H9 (cell line): ENCODE measurements at regions not wholly inside any gene's neighbourhood (a gene's known extent, or its start where the extent isn't known, plus 50 kb on each side); places are given as distances from the start of the nearest gene placed in this dataset.

ENCODE experiments used
- DNase-seq: peaks from one replicate; pipeline ENCODE4 v3.0.0-alpha.2; 2017
- H2AFZ ChIP-seq: one replicate; pipeline ENCODE4 v1.6.1; 2013; ENCODE audit warnings: mild to moderate bottlenecking, low read length, control low read depth, moderate library complexity
- H2AK5ac ChIP-seq: 2 replicates; pipeline ENCODE4 v1.6.1; 2013; ENCODE audit warnings: low read length, control low read depth, mixed read lengths; ENCODE audit not compliant: insufficient read length
- H2BK120ac ChIP-seq: one replicate; pipeline ENCODE4 v1.6.1; 2013; ENCODE audit warnings: low read depth, mild to moderate bottlenecking, low read length, control low read depth, inconsistent platforms; ENCODE audit not compliant: poor library complexity, severe bottlenecking
- H2BK12ac ChIP-seq: 2 replicates; pipeline ENCODE4 v1.6.1; 2013; ENCODE audit warnings: low read length, control low read depth, mixed read lengths, low read depth; ENCODE audit not compliant: insufficient read length
- H2BK15ac ChIP-seq: 2 replicates; pipeline ENCODE4 v1.6.1; 2013; ENCODE audit warnings: low read depth, low read length, control low read depth
- H2BK20ac ChIP-seq: one replicate; pipeline ENCODE4 v1.6.1; 2013; ENCODE audit warnings: low read depth, mild to moderate bottlenecking, low read length, control low read depth, inconsistent platforms; ENCODE audit not compliant: poor library complexity, severe bottlenecking
- H2BK5ac ChIP-seq: 2 replicates; pipeline ENCODE4 v1.6.1; 2013; ENCODE audit warnings: low read length, control low read depth, mixed read lengths; ENCODE audit not compliant: insufficient read length
- H3K14ac ChIP-seq: 2 replicates; pipeline ENCODE4 v1.6.1; 2013; ENCODE audit warnings: low read length, control low read depth; ENCODE audit not compliant: insufficient read depth
- H3K18ac ChIP-seq: 2 replicates; pipeline ENCODE4 v1.6.1; 2013; ENCODE audit warnings: low read depth, mild to moderate bottlenecking, mixed read lengths, low read length, control low read depth; ENCODE audit not compliant: insufficient read length
- H3K23ac ChIP-seq: 2 replicates; pipeline ENCODE4 v1.6.1; 2013; ENCODE audit warnings: low read length, control low read depth, mixed read lengths, low read depth; ENCODE audit not compliant: insufficient read length
- H3K23me2 ChIP-seq: 2 replicates; pipeline ENCODE4 v1.6.1; 2013; ENCODE audit warnings: low read depth, mild to moderate bottlenecking, mixed read lengths, low read length, control low read depth; ENCODE audit not compliant: insufficient read length, poor library complexity, severe bottlenecking
- H3K27ac ChIP-seq: 2 replicates; pipeline ENCODE4 v1.5.1; 2013; ENCODE audit warnings: low read length, control low read depth, mixed read lengths, low read depth; ENCODE audit not compliant: insufficient read length
- H3K27me3 ChIP-seq: 2 replicates; pipeline ENCODE4 v1.6.1; 2013; ENCODE audit warnings: low read length, control low read depth, inconsistent platforms; ENCODE audit not compliant: insufficient read depth
- H3K4ac ChIP-seq: 2 replicates; pipeline ENCODE4 v1.6.1; 2013; ENCODE audit warnings: low read depth, mild to moderate bottlenecking, control low read depth, inconsistent platforms, low read length, moderate library complexity
- H3K4me1 ChIP-seq: 2 replicates; pipeline ENCODE4 v1.6.1; 2013; ENCODE audit warnings: low read length, control low read depth, inconsistent platforms; ENCODE audit not compliant: insufficient read depth
- H3K4me2 ChIP-seq: 2 replicates; pipeline ENCODE4 v1.6.1; 2013; ENCODE audit warnings: low read length, control low read depth, mixed read lengths; ENCODE audit not compliant: insufficient read length, insufficient read depth
- H3K56ac ChIP-seq: 2 replicates; pipeline ENCODE4 v1.6.1; 2013; ENCODE audit warnings: low read depth, mild to moderate bottlenecking, mixed read lengths, low read length, control low read depth; ENCODE audit not compliant: insufficient read length
- H3K79me1 ChIP-seq: 2 replicates; pipeline ENCODE4 v1.6.1; 2013; ENCODE audit warnings: low read depth, mild to moderate bottlenecking, moderate library complexity, low read length, control low read depth, inconsistent platforms; ENCODE audit not compliant: insufficient read depth, poor library complexity, severe bottlenecking
- H3K79me2 ChIP-seq: 2 replicates; pipeline ENCODE4 v1.6.1; 2013; ENCODE audit warnings: low read length, control low read depth, inconsistent platforms; ENCODE audit not compliant: insufficient read depth
- H3K9ac ChIP-seq: 2 replicates; pipeline ENCODE4 v1.6.1; 2013; ENCODE audit warnings: low read length, control low read depth, mixed read lengths; ENCODE audit not compliant: insufficient read length; ENCODE audit errors: extremely low read depth
- H3K9me3 ChIP-seq: one replicate; pipeline ENCODE4 v1.6.1; 2013; ENCODE audit warnings: low read depth, low read length, inconsistent platforms; ENCODE audit not compliant: control insufficient read depth
- H3T11ph ChIP-seq: one replicate; pipeline ENCODE4 v1.6.1; 2013; ENCODE audit warnings: mild to moderate bottlenecking, low read length, control low read depth, inconsistent platforms
- H4K20me1 ChIP-seq: one replicate; pipeline ENCODE4 v1.6.1; 2013; ENCODE audit not compliant: control insufficient read depth, insufficient read length, insufficient read depth
- H4K5ac ChIP-seq: 2 replicates; pipeline ENCODE4 v1.6.1; 2013; ENCODE audit warnings: low read depth, mild to moderate bottlenecking, mixed read lengths, low read length, control low read depth; ENCODE audit not compliant: insufficient read length
- H4K8ac ChIP-seq: replicated peaks from 2 replicates; pipeline ENCODE4 v1.6.1; 2013; ENCODE audit warnings: low read length, control low read depth, mixed read lengths, low read depth; ENCODE audit not compliant: insufficient read length
- H4K91ac ChIP-seq: 2 replicates; pipeline ENCODE4 v1.6.1; 2013; ENCODE audit warnings: low read depth, mild to moderate bottlenecking, moderate library complexity, mixed read lengths, low read length, control low read depth; ENCODE audit not compliant: insufficient read length
- H3K27ac Mint-ChIP-seq, 3 experiments: 2 replicates in 2 of 3; 3 replicates in 1 of 3; pipeline ENCODE4 v1.8.0; 2020 to 2021; ENCODE audit warnings: mixed read lengths in 3 of 3, mild to moderate bottlenecking in 1 of 3, moderate library complexity in 1 of 3
- H3K27me3 Mint-ChIP-seq: 2 replicates; pipeline ENCODE4 v1.8.0; 2021; ENCODE audit warnings: low read depth, mild to moderate bottlenecking, moderate library complexity, mixed read lengths
- H3K36me3 Mint-ChIP-seq, 3 experiments: 2 replicates in 2 of 3; 3 replicates in 1 of 3; pipeline ENCODE4 v1.8.0; 2020 to 2021; ENCODE audit warnings: low read depth in 3 of 3, mixed read lengths in 3 of 3; ENCODE audit not compliant: insufficient read depth in 1 of 3
- H3K4me1 Mint-ChIP-seq, 2 experiments: 2 replicates each; pipeline ENCODE4 v1.8.0; 2020; ENCODE audit warnings: mixed read lengths in 2 of 2
- H3K4me3 Mint-ChIP-seq, 2 experiments: 2 replicates in 1 of 2; 3 replicates in 1 of 2; pipeline ENCODE4 v1.8.0; 2020 to 2021; ENCODE audit warnings: mild to moderate bottlenecking in 2 of 2, mixed read lengths in 2 of 2, moderate library complexity in 1 of 2
- H3K9me3 Mint-ChIP-seq, 2 experiments: 2 replicates in 1 of 2; 3 replicates in 1 of 2; pipeline ENCODE4 v1.8.0; 2020; ENCODE audit warnings: mild to moderate bottlenecking in 2 of 2, mixed read lengths in 2 of 2, moderate library complexity in 1 of 2
- CTCF ChIP-seq: fragments of 200-600 bp; sonication (generic); conservative IDR thresholded peaks from 3 replicates; pipeline ENCODE4 v1.8.0; 2021; ENCODE audit warnings: antibody characterized with exemption, mild to moderate bottlenecking
- WGBS: extraction: QIAGEN DNeasy Blood & Tissue Kit; methylation state at CpG from one replicate; pipeline ENCODE4 v1.1.7; 2013; ENCODE audit warnings: missing lambda C conversion rate, low lambda C conversion rate, mixed read lengths; ENCODE audit not compliant: insufficient read length; ENCODE audit errors: extremely low coverage; 5-methylcytosine and 5-hydroxymethylcytosine counted together

- Histone ChIP-seq H3K23ac (no peak overlapping the region), H4K5ac (no peak overlapping the region), H2AFZ (no peak overlapping the region), H2BK12ac (no peak overlapping the region), H2BK20ac (no peak overlapping the region), H2BK15ac (no peak overlapping the region), H3K18ac (no peak overlapping the region), H2BK120ac (no peak overlapping the region), H3T11ph (no peak overlapping the region), H3K4me1 (no peaks in the 10 kb centered on the region), H2AK5ac (no peak overlapping the region), H3K23me2 (no peaks in the 10 kb centered on the region), H4K8ac (no peak overlapping the region), H4K20me1 (no peaks in the 10 kb centered on the region), H3K4ac (no peak overlapping the region), H3K4me2 (no peak overlapping the region), H3K14ac (no peak overlapping the region), H2BK5ac (no peak overlapping the region), H3K79me2 (no peaks in the 10 kb centered on the region), H3K9ac (no peak overlapping the region), H3K27me3 (no peaks in the 10 kb centered on the region), H3K79me1 (no peaks in the 10 kb centered on the region), H3K56ac (no peak overlapping the region), H4K91ac (no peak overlapping the region), H3K9me3 (no peaks in the 10 kb centered on the region), H3K27ac (no peak overlapping the region)
- Mint-ChIP-seq H3K27me3 (no peaks in the 10 kb centered on the region), H3K9me3 (no peaks in the 10 kb centered on the region), H3K36me3 (no peaks in the 10 kb centered on the region), H3K27ac (no peak overlapping the region), H3K4me1 (peaks cover 6 to 10% of the 10 kb centered on the region in 2 experiments), H3K4me3 (no peak overlapping the region)
- WGBS: no CpG with 5 or more reads among the region's 5 CpGs
- DNase-seq: peak; percentile 32
- TF ChIP-seq CTCF: no peak
These were observed 854.6 kb downstream of the NTRK3 start for GRCh38 chr15:87401973-87402372.
